Left ventricle myocardium inferior (tissue), 1 donor: ENCODE measurements at regions not wholly inside any gene's neighbourhood (a gene's known extent, or its start where the extent isn't known, plus 50 kb on each side); places are given as distances from the start of the nearest gene placed in this dataset.

Experiments used
- DNase-seq: peaks from one replicate; pipeline ENCODE4 v3.0.0-alpha.2; 2020
- H3K27ac ChIP-seq: fragments of 200-600 bp; replicated peaks from 2 replicates; pipeline ENCODE4 v1.8.0; 2021
- H3K27me3 ChIP-seq: fragments of 200-600 bp; 2 replicates; pipeline ENCODE4 v1.8.0; 2021; ENCODE audit warnings: low read depth
- H3K36me3 ChIP-seq: fragments of 200-600 bp; 2 replicates; pipeline ENCODE4 v1.8.0; 2021
- H3K4me1 ChIP-seq: fragments of 200-600 bp; 2 replicates; pipeline ENCODE4 v1.8.0; 2021
- H3K4me3 ChIP-seq: fragments of 200-600 bp; 2 replicates; pipeline ENCODE4 v1.8.0; 2021; ENCODE audit warnings: mild to moderate bottlenecking, moderate library complexity
- H3K9me3 ChIP-seq: fragments of 200-600 bp; replicated peaks from 2 replicates; pipeline ENCODE4 v1.8.0; 2021
- intact Hi-C: fragments of 100-400 bp; cut with micrococcal nuclease; formaldehyde crosslinking; loops from one replicate; pipeline ENCODE4 v1.11.0; 2022
- TF ChIP-seq, protein P1 (sequence below): fragments of 200-600 bp; IDR thresholded peaks from 2 replicates; pipeline ENCODE4 v1.8.0; 2021; ENCODE audit warnings: antibody characterized with exemption, mild to moderate bottlenecking, borderline replicate concordance
- donor health status: DM: no; HTN: yes; CAD: no; lungs with severe emphysema.

DNA sequence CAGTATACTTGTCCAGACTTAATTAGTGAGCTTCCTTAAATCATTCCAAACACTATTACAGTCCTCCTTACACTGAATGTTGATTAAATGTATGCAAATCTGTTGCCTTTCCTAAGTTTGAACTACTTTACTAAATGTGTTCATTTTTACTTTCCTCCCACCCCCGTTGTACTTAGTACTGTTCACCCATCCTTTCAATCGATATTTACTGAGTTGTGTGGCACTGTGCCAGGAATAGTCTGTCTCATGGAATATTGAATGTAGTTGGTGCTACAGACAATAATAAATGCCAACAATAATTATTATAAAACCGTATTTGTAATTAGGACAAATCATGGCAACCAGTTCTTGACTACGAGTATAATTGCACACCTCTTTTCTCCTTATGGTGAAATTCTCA is 335.7 kb downstream of the GPR37 start:
- H3K36me3 ChIP-seq, result no peaks in the 10 kb centered on the region
- H3K4me3 ChIP-seq, result no peak overlapping the region
- H3K27me3 ChIP-seq, result no peaks in the 10 kb centered on the region
- TF ChIP-seq, protein P1, sequence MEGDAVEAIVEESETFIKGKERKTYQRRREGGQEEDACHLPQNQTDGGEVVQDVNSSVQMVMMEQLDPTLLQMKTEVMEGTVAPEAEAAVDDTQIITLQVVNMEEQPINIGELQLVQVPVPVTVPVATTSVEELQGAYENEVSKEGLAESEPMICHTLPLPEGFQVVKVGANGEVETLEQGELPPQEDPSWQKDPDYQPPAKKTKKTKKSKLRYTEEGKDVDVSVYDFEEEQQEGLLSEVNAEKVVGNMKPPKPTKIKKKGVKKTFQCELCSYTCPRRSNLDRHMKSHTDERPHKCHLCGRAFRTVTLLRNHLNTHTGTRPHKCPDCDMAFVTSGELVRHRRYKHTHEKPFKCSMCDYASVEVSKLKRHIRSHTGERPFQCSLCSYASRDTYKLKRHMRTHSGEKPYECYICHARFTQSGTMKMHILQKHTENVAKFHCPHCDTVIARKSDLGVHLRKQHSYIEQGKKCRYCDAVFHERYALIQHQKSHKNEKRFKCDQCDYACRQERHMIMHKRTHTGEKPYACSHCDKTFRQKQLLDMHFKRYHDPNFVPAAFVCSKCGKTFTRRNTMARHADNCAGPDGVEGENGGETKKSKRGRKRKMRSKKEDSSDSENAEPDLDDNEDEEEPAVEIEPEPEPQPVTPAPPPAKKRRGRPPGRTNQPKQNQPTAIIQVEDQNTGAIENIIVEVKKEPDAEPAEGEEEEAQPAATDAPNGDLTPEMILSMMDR, result no peak
- DNase-seq, result no peak
- no peaks in the 10 kb centered on the region for H3K4me1 ChIP-seq
- intact Hi-C loops, result no loop called here
- no peak overlapping the region for H3K27ac ChIP-seq
- no peaks in the 10 kb centered on the region for H3K9me3 ChIP-seq

DNA sequence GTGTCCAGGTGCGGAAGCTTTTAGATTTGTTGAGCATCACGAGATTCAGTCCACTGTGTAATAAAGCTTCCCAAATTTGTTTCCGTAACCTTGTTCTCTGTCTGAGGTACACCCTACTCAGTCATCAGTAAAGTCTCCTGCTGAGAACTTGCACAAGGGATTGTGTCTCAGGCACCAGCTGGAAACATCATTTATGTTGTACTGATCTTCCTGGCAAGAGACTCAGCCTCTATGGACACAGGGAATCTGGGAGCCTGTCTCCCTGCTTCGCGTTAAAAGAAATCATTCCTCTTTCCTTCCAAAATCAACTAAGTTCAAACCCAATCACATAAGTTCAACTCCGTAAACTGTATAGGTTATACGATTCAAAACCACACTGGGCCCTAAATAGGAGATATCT is 336.8 kb downstream of the GPR37 start:
- Histone ChIP-seq H3K27me3 (no peaks in the 10 kb centered on the region), H3K4me1 (no peaks in the 10 kb centered on the region), H3K36me3 (no peaks in the 10 kb centered on the region), H3K9me3 (no peaks in the 10 kb centered on the region), H3K27ac (no peak overlapping the region), H3K4me3 (no peak overlapping the region)
- TF ChIP-seq, protein P1, result no peak
- intact Hi-C loops, result no loop called here
- no peak for DNase-seq

DNA sequence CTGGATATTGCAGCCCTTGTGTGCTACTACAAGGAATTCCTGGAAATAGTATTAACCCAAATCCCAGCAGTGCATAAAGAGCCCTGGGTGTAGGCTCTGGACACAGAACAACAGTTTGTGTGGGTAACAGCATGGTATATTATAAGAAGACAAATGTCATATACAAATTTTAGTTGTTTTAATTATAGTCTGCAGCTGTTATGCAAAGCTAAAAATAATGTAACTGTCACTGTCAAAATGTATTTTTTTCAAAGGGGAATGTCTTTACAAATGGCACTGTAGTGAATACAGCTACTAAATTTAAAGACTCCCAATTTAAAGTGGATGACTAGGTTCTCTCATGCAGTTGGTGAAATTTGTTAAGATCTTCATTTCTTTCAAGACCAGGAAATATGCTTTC is 339.0 kb downstream of the GPR37 start:
- no peaks in the 10 kb centered on the region for H3K4me1 ChIP-seq
- H3K9me3 ChIP-seq, result no peaks in the 10 kb centered on the region
- H3K36me3 ChIP-seq, result no peaks in the 10 kb centered on the region
- TF ChIP-seq, protein P1, result no peak
- no peaks in the 10 kb centered on the region for H3K27me3 ChIP-seq
- H3K27ac ChIP-seq, result no peak overlapping the region
- H3K4me3 ChIP-seq, result no peak overlapping the region
- DNase-seq, result no peak
- intact Hi-C loops, result no loop called here

DNA sequence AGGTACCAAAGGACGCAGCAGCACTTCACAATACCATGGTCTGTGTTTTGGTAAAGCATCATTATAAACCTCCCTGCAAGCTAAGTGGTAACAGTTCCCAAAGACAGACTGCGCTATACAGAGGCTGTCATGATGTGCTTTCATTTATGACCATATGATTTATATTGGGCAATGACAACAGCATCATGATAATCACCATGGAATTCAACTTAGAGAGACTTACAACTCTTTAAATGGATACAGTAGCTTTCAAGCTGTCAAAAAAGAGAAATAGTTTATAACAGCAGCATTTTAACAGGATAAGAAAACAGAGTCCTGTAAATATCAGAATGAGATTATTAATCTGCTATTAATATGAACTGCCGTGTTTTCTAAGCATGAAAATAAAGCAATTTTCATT is 341.7 kb downstream of the GPR37 start:
- Histone ChIP-seq H3K4me3 (no peak overlapping the region), H3K4me1 (no peaks in the 10 kb centered on the region), H3K27me3 (no peaks in the 10 kb centered on the region), H3K27ac (no peak overlapping the region), H3K36me3 (no peaks in the 10 kb centered on the region), H3K9me3 (no peaks in the 10 kb centered on the region)
- TF ChIP-seq, protein P1, result no peak
- DNase-seq, result no peak
- intact Hi-C loops, result no loop called here

DNA sequence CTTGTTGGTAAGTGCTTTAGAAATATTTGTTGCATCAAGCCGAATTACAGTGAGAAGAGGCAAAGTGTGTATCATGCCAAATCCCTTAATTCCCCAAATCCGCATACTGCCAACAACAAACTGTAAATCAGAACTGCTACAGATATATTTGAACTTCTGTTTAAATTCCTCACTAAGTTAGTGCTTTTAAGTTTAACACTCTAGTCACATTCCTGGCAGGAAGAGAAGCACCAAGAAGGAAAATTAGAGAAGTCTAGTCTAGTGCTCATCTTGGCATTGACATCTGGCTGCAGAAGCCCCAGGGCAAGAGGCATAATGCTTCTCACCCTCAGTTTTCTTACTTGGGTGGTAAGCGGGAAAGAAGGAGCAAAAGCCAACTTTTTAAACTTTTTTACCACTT is 343.5 kb downstream of the GPR37 start:
- Histone ChIP-seq H3K4me3 (no peak overlapping the region), H3K4me1 (no peaks in the 10 kb centered on the region), H3K27ac (no peak overlapping the region), H3K9me3 (no peaks in the 10 kb centered on the region), H3K36me3 (no peaks in the 10 kb centered on the region), H3K27me3 (no peaks in the 10 kb centered on the region)
- no peak for DNase-seq
- intact Hi-C loops, result no loop called here
- TF ChIP-seq, protein P1, result no peak

DNA sequence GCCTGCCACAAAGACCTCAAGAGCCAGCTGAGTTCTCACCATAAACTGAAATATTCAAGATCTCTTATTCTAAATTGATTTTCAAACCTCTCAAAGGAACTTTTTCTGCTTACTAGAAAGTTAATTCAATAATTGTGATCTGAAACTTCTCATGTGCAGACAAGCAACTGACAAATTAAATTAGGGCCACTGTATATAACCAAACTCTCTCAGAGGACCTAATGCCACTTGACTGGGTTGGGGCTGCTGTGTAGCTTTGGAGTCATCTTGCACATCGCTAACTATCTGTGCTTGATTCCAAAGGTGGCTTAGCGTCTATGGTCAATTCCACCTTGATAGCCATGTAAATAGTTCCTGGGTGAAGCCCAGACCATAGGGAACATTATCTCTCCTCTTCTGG is 345.2 kb downstream of the GPR37 start:
- Histone ChIP-seq H3K4me1 (no peaks in the 10 kb centered on the region), H3K36me3 (no peaks in the 10 kb centered on the region), H3K4me3 (no peak overlapping the region), H3K9me3 (no peaks in the 10 kb centered on the region), H3K27ac (no peak overlapping the region), H3K27me3 (no peaks in the 10 kb centered on the region)
- no peak for DNase-seq
- TF ChIP-seq, protein P1, result no peak
- intact Hi-C loops, result no loop called here
